ENCODE measurements at regions not wholly inside any gene's neighbourhood (a gene's known extent, or its start where the extent isn't known, plus 50 kb on each side); places are given as distances from the start of the nearest gene placed in this dataset.

DNA sequence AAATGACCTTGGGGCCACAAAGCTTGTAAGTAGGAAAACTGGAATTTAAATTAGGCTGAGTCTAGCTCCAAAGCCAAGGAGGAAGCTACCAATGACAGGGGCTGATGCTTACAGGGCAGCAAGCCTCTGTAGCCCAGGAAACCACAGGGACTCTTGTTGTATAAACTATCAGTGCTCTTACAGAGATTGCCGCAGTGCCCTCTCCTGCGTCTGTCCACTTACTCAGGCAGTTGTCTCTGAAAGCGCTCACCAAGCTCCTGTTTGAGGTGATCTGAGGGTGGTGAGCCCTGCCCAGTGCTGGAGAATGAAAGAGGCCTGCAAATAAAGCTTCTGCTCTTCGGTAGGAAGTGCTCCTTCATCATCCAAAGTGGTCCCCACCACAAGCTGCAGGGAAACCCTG lies 498.8 kb downstream of the ARHGEF28 start:
- 97% methylated on average over 4 of the region's 4 CpGs; no CpG with 5 or more reads in 1 of the 2 experiments for WGBS, 2 experiments (ENCODE audit: extremely low coverage in 1 of 2, insufficient coverage in 1 of 2, insufficient read length in 1 of 2, insufficient replicate concordance in 2 of 2, low coverage in 1 of 2, low lambda C conversion rate in 2 of 2, missing lambda C conversion rate in 1 of 2)
- FAIRE-seq: no peak
- no peaks in the 10 kb centered on the region for H3K9me3 ChIP-seq (ENCODE audit: insufficient read depth in 2 of 2, low read depth in 1 of 2, low read length in 1 of 2)

More for the DNA sequence above, 498.8 kb downstream of the ARHGEF28 start:
- CTCF ChIA-PET (ENCODE audit: partially characterized antibody): interaction anchor here (0.6 to 2.1 kb wide), 9 partner anchors 13 to 1663 kb away, joined by 3 to 6 read pairs (median 4); no protein-coding TSS in a partner anchor
- H3K4me3 ChIP-seq (ENCODE audit: extremely low read depth in 1 of 4, insufficient read depth in 2 of 4, low read depth in 3 of 4, low read length in 4 of 4): no peak overlapping the region
- no peak overlapping the region for H2AK5ac ChIP-seq (ENCODE audit: low read depth, low read length)
- no peak overlapping the region for H3K4ac ChIP-seq (replicated peaks; ENCODE audit: insufficient read length, low read depth, low read length)
- H2BK15ac ChIP-seq (ENCODE audit: low read length): no peak overlapping the region
- H3K27ac ChIP-seq (ENCODE audit: low read depth, low read length): no peak overlapping the region
- no peaks in the 10 kb centered on the region for H3K23me2 ChIP-seq (ENCODE audit: low read depth, low read length)
- H4K20me1 ChIP-seq (replicated peaks in 1 of 2; ENCODE audit: control insufficient read depth in 1 of 2, insufficient read depth in 2 of 2, low read length in 2 of 2): no peaks in the 10 kb centered on the region
- no peak overlapping the region for H3K23ac ChIP-seq (ENCODE audit: insufficient read length)
- H3K18ac ChIP-seq (ENCODE audit: extremely low read depth, low read length): no peak overlapping the region
- H3K4me2 ChIP-seq (ENCODE audit: insufficient read depth in 1 of 2, low read depth in 2 of 2, low read length in 2 of 2): no peak overlapping the region
- H4K8ac ChIP-seq (ENCODE audit: extremely low read depth, insufficient read depth, low read length): peak overlapping the region; percentile 35; the same call in 1 of the 2 replicates
- H3K79me1 ChIP-seq (ENCODE audit: low read depth, low read length): no peaks in the 10 kb centered on the region
- no peaks in the 10 kb centered on the region for H3K36me3 ChIP-seq (ENCODE audit: control insufficient read depth in 2 of 4, insufficient read depth in 4 of 4, low read length in 3 of 4)
- H3K27me3 ChIP-seq (replicated peaks in 1 of 4; ENCODE audit: control insufficient read depth in 3 of 4, extremely low read depth in 1 of 4, insufficient read depth in 3 of 4, low read length in 3 of 4): no peaks in the 10 kb centered on the region
- no peak overlapping the region for H2BK20ac ChIP-seq (ENCODE audit: low read length)
- no peak for DNase-seq (ENCODE audit: low read depth in 1 of 2, low spot score in 2 of 2)
- H2BK120ac ChIP-seq (replicated peaks; ENCODE audit: low read depth, low read length): no peak overlapping the region
- no peak overlapping the region for H4K91ac ChIP-seq (replicated peaks; ENCODE audit: insufficient read length, low read length)
- no peaks in the 10 kb centered on the region for H3K79me2 ChIP-seq (ENCODE audit: control insufficient read depth in 1 of 2, insufficient read depth in 2 of 2, low read length in 2 of 2)
- H3K56ac ChIP-seq (replicated peaks; ENCODE audit: insufficient read length, low read depth, low read length): no peak overlapping the region
- TF ChIP-seq POU5F1 (IDR thresholded peaks at IDR 0.05; ENCODE audit: low read depth, low read length): no peak
- TF ChIP-seq SRF (IDR thresholded peaks at IDR 0.05; ENCODE audit: low read depth, low read length): no peak
- no peak for TF ChIP-seq EGR1 (IDR thresholded peaks at IDR 0.05; ENCODE audit: borderline replicate concordance, low read depth, low read length)
- no peak for TF ChIP-seq CTBP2 (IDR thresholded peaks at IDR 0.05; ENCODE audit: borderline replicate concordance, insufficient read depth, insufficient read length, low read length)
- TF ChIP-seq RXRA (IDR thresholded peaks at IDR 0.05; ENCODE audit: insufficient read depth, low read depth, low read length): no peak
- no peak for TF ChIP-seq KDM5A (IDR thresholded peaks at IDR 0.05; ENCODE audit: low read length)
- TF ChIP-seq JUND (IDR thresholded peaks at IDR 0.05; ENCODE audit: low read length): no peak
- TF ChIP-seq RBBP5 (IDR thresholded peaks at IDR 0.05; ENCODE audit: borderline replicate concordance, low read depth, low read length): no peak
- no peak for TF ChIP-seq NRF1 (IDR thresholded peaks at IDR 0.05; ENCODE audit: low read depth, low read length)
- no peak for TF ChIP-seq TAF1 (IDR thresholded peaks at IDR 0.05; ENCODE audit: low read depth, low read length)
- TF ChIP-seq PHF8 (conservative IDR thresholded peaks at IDR 0.05; ENCODE audit: low read depth, low read length): no peak
- TF ChIP-seq, protein P1, sequence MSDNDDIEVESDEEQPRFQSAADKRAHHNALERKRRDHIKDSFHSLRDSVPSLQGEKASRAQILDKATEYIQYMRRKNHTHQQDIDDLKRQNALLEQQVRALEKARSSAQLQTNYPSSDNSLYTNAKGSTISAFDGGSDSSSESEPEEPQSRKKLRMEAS (IDR thresholded peaks at IDR 0.05): no peak
- no peak for TF ChIP-seq TAF7 (optimal IDR thresholded peaks at IDR 0.05; ENCODE audit: borderline replicate concordance, low read depth, low read length)
- no peak overlapping the region for H2AFZ ChIP-seq (ENCODE audit: low read length)
- no peak overlapping the region for H2BK12ac ChIP-seq (ENCODE audit: low read depth, low read length)
- H2BK5ac ChIP-seq (ENCODE audit: low read depth, low read length): no peak overlapping the region
- H3K4me1 ChIP-seq (replicated peaks in 1 of 4; ENCODE audit: control insufficient read depth in 3 of 4, insufficient read depth in 4 of 4, low read length in 3 of 4): no peaks in the 10 kb centered on the region
- no peak overlapping the region for H4K5ac ChIP-seq (ENCODE audit: insufficient read length, low read depth, low read length)
- POLR2A ChIA-PET (ENCODE audit: partially characterized antibody): interaction anchor here (0.7 kb wide), 1 partner anchor 13 kb away, joined by 3 read pairs; no protein-coding TSS in a partner anchor
- H3K9ac ChIP-seq (replicated peaks in 1 of 4; ENCODE audit: extremely low read depth in 1 of 4, low read depth in 3 of 4, low read length in 3 of 4): no peak overlapping the region
- no peak overlapping the region for H3K14ac ChIP-seq (ENCODE audit: insufficient read length)
